ENCODE measurements at regions not wholly inside any gene's neighbourhood (a gene's known extent, or its start where the extent isn't known, plus 50 kb on each side); places are given as distances from the start of the nearest gene placed in this dataset.

DNA sequence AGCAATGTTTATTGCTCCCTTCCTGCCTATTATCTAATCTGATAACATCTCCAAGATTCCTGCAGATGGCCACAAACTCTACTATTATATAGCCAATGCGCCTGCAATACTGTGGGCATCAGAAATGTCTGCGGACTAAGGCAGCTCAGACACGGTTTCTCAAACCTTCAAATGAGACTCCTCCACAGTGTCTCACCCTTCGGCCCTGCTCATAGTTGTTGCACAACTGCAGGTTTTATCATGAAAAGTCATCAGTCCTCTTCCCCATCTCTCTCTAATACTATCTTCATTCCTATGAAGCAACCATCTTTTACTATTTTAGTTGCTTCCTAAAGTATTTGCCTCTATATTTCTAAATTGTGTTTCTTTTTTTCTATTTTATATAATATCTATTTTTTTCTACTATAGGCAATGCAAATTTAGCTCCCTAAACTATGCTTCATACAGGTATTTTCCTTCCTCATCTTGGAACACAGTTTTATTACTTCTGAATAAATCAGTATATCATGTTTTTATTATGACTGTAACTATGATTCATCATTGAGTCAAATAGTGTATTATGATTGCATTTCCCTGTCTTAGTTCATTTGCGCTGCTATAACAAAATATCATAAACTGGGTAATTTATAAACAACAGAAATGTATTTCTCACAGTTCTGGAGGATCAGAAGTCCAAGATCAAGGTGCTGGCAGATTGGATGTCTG lies 129.7 kb upstream of the EDNRA start:
- H3K4me1 Mint-ChIP-seq = no peaks in the 10 kb centered on the region
- no peaks in the 10 kb centered on the region for H3K27me3 Mint-ChIP-seq
- DNase-seq (ENCODE audit: low spot score in 2 of 2) (no peak), ATAC-seq (replicated peaks; ENCODE audit: extremely low read depth, poor library complexity, severe bottlenecking) (no peak)
- H3K27ac Mint-ChIP-seq (ENCODE audit: low read depth) = no peak overlapping the region
- H3K9me3 Mint-ChIP-seq = peaks cover 6% of the 10 kb centered on the region
- no peak overlapping the region for H3K4me3 Mint-ChIP-seq
- H3K36me3 Mint-ChIP-seq (ENCODE audit: insufficient read depth) = peaks cover 1% of the 10 kb centered on the region

DNA sequence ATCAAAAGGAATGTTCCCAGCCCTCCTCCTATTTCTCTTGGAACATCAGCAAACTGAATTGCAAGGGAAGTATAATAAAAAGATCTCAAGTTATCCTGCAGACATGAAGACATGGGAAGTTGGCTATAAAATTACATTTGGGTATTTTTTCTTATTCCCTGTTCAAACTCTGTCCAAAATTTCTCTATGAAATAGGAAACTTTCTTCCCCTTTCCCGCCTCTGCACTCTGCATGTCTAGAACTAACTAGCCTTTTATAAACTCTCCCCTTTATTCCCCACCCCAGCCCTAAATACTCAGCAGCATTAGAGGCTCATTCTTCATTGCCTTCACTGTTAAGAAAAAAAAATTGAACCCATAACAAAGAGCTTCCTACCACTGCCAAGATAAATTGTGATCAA lies 126.7 kb upstream of the EDNRA start:
- no peaks in the 10 kb centered on the region for H3K27me3 Mint-ChIP-seq
- no peak overlapping the region for H3K27ac Mint-ChIP-seq (ENCODE audit: low read depth)
- H3K9me3 Mint-ChIP-seq = peaks cover 6% of the 10 kb centered on the region
- DNase-seq (ENCODE audit: low spot score in 2 of 2) (no peak), ATAC-seq (replicated peaks; ENCODE audit: extremely low read depth, poor library complexity, severe bottlenecking) (no peak)
- no peak overlapping the region for H3K4me3 Mint-ChIP-seq
- H3K36me3 Mint-ChIP-seq (ENCODE audit: insufficient read depth) = no peaks in the 10 kb centered on the region
- no peaks in the 10 kb centered on the region for H3K4me1 Mint-ChIP-seq

DNA sequence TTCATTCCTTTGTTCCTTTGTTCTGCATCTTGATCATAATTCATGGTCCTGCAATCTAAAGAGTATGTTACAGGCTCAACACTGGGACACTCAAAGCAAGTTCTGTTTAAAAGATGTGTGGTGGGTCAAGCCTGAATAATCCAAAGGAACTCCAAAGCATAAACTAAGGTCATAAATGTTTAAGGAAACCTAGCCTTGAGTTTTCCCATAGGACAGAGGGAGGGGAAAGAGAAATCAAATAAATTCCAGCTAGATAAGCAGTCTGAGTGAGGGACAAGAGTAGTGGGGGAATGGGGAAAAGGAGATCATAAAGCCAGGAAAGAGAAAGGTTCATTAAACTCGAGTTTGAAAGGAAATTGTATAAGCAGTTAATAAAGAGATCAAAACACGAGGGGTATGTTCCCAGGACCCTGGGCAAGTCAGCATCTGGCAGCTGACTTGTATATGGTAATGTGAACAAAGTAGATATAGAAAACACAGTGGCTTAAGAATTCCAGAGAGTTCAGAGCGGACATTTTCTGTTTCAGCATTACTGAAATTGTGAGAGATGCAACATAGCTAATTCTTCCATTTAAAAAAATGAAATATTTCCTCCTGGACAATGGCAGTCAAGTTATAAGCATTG lies 125.8 kb upstream of the EDNRA start:
- H3K4me1 Mint-ChIP-seq = no peaks in the 10 kb centered on the region
- H3K4me3 Mint-ChIP-seq = no peak overlapping the region
- ATAC-seq (replicated peaks; ENCODE audit: extremely low read depth, poor library complexity, severe bottlenecking) (no peak), DNase-seq (ENCODE audit: low spot score in 2 of 2) (no peak)
- H3K9me3 Mint-ChIP-seq = peaks cover 1% of the 10 kb centered on the region
- H3K36me3 Mint-ChIP-seq (ENCODE audit: insufficient read depth) = no peaks in the 10 kb centered on the region
- no peaks in the 10 kb centered on the region for H3K27me3 Mint-ChIP-seq
- no peak overlapping the region for H3K27ac Mint-ChIP-seq (ENCODE audit: low read depth)

DNA sequence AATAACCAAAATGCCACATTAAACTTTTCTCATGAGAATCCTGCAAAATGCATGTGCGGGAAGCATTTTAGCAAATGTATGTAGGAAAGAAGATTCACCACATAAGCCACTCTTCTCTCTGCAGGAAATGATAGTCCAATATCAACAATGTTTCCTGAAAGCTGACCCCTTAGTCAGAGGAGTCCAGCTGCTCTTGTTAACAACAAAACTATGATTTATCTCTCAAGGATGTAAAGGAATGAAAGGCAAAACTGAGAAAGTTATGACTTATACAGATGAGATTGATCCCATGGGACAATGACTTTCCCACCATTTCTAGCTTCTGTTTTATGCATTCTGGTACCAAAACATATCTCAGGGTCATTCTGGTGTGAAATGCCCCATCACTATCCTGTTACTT lies 125.0 kb upstream of the EDNRA start:
- Mint-ChIP-seq H3K27me3 (no peaks in the 10 kb centered on the region), H3K27ac (ENCODE audit: low read depth) (no peak overlapping the region), H3K4me3 (no peak overlapping the region), H3K36me3 (ENCODE audit: insufficient read depth) (no peaks in the 10 kb centered on the region), H3K4me1 (no peaks in the 10 kb centered on the region), H3K9me3 (no peaks in the 10 kb centered on the region)
- ATAC-seq (replicated peaks; ENCODE audit: extremely low read depth, poor library complexity, severe bottlenecking) (no peak), DNase-seq (ENCODE audit: low spot score in 2 of 2) (no peak)

DNA sequence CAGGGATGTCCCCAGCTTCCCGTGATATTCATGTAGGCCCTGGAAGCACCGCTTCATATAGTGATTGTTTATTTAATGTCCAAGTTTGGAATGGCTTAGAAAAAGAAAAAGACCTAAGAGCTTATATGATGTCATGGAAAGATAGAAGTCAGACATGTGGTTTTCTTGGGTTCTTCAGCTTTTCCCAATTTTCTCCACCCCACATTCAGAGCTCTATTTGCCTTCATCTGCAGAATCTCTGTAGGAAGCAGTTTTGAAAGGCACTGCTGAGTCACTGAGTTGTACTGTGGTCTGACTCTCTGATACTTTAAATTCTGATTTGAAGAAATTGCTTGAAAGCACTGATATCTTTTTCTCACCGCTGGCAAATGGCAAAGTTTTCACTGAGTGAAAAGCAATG lies 120.6 kb upstream of the EDNRA start:
- DNase-seq (ENCODE audit: low spot score in 2 of 2) = no peak
- H3K27ac Mint-ChIP-seq (ENCODE audit: low read depth) = no peak overlapping the region

DNA sequence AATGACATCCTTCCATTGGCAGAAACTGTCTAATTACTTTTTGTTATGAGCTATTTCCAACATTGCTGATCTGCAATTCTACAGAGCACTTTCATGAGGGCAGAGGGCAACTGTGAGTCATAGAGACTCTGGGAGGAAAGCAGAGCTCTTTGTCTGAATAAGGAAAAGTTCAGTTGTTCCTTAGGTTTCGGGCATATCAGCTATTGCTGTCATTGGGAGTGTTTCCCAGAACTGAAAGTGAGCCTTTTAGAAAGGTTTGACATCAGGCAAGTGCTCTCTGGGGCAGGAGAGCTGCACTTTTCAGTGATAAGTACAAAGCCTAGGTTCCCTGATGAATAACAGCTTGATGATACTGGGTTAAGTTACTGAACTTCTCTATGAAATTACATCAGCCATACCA lies 119.2 kb upstream of the EDNRA start:
- no peaks in the 10 kb centered on the region for H3K4me1 Mint-ChIP-seq
- ATAC-seq (replicated peaks; ENCODE audit: extremely low read depth, poor library complexity, severe bottlenecking) (no peak), DNase-seq (ENCODE audit: low spot score in 2 of 2) (no peak)
- no peak overlapping the region for H3K27ac Mint-ChIP-seq (ENCODE audit: low read depth)
- no peaks in the 10 kb centered on the region for H3K27me3 Mint-ChIP-seq
- no peak overlapping the region for H3K4me3 Mint-ChIP-seq
- H3K36me3 Mint-ChIP-seq (ENCODE audit: insufficient read depth) = no peaks in the 10 kb centered on the region
- H3K9me3 Mint-ChIP-seq = peaks cover 5% of the 10 kb centered on the region

More for the DNA sequence above, 120.6 kb upstream of the EDNRA start:
- Mint-ChIP-seq H3K27me3 (no peaks in the 10 kb centered on the region), H3K4me3 (no peak overlapping the region), H3K4me1 (no peaks in the 10 kb centered on the region), H3K36me3 (ENCODE audit: insufficient read depth) (no peaks in the 10 kb centered on the region), H3K9me3 (peaks cover 5% of the 10 kb centered on the region)
- no peak for ATAC-seq (replicated peaks; ENCODE audit: extremely low read depth, poor library complexity, severe bottlenecking)

DNA sequence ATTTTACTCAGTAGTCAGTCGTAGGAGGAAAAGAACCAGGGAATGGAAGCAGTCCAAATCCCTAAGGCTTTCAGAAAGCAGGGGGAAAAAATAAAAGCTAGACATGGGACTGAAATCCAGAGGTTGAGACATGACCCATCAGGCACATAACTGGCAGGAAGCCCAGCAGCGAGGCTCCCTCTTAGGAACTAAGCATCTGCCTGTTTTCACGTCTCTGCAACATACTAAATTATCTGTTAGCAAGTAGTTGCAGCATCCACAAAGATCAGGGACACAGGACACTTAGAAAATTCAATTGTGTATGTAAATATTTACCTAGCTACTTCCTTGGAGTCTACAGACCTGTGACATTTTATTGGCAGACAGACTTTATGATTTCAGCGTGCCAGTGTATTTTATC lies 118.0 kb upstream of the EDNRA start:
- H3K4me3 Mint-ChIP-seq = no peak overlapping the region
- no peaks in the 10 kb centered on the region for H3K36me3 Mint-ChIP-seq (ENCODE audit: insufficient read depth)
- peaks cover 5% of the 10 kb centered on the region for H3K9me3 Mint-ChIP-seq
- H3K27ac Mint-ChIP-seq (ENCODE audit: low read depth) = no peak overlapping the region
- H3K4me1 Mint-ChIP-seq = no peaks in the 10 kb centered on the region
- DNase-seq (ENCODE audit: low spot score in 2 of 2) (no peak), ATAC-seq (replicated peaks; ENCODE audit: extremely low read depth, poor library complexity, severe bottlenecking) (no peak)
- no peaks in the 10 kb centered on the region for H3K27me3 Mint-ChIP-seq

DNA sequence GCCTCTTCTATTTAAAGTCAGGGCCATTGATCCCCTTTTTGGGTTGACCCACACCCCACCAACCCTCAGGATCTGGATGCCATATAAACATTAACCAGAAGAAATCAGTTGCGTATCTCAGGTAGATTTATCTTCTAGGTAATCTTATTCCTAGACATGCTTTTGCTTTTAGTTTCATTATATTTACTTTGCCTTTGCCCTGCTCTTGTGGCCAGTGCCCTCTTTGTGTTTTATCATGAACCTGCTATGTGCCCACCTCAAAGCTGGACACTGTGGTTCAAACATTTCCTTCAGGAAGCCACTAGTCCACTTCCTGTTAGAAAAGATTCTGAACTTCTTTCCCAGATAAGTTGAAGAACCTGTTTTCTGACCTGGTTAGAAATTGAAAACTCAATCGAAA lies 117.4 kb upstream of the EDNRA start:
- Mint-ChIP-seq H3K27me3 (no peaks in the 10 kb centered on the region), H3K9me3 (peaks cover 5% of the 10 kb centered on the region), H3K4me1 (no peaks in the 10 kb centered on the region), H3K4me3 (no peak overlapping the region), H3K36me3 (ENCODE audit: insufficient read depth) (no peaks in the 10 kb centered on the region), H3K27ac (ENCODE audit: low read depth) (no peak overlapping the region)
- DNase-seq (ENCODE audit: low spot score in 2 of 2) (no peak), ATAC-seq (replicated peaks; ENCODE audit: extremely low read depth, poor library complexity, severe bottlenecking) (no peak)

DNA sequence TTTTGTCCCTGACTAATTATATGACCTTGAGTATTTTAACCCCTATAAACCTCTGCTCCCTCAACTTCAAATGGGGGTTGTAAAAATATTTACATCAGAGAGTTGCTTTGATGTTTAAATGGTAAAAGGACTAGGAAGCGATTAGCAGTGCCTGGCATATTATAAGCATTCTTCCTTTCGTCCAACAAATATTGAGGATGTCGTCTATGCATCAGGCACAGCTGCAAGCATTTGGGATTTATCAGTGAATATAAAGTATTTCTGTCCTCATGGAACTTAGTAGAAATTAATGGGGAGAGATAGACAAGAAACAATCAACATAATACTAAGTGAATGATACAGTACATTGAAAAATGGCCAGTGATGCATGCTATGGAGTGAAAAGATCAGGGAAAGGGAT lies 115.5 kb upstream of the EDNRA start:
- ATAC-seq (replicated peaks; ENCODE audit: extremely low read depth, poor library complexity, severe bottlenecking) = no peak
- no peaks in the 10 kb centered on the region for H3K27me3 Mint-ChIP-seq
- H3K36me3 Mint-ChIP-seq (ENCODE audit: insufficient read depth) = no peaks in the 10 kb centered on the region
- peaks cover 5% of the 10 kb centered on the region for H3K9me3 Mint-ChIP-seq
- no peaks in the 10 kb centered on the region for H3K4me1 Mint-ChIP-seq
- DNase-seq (ENCODE audit: low spot score in 2 of 2) = no peak
- no peak overlapping the region for H3K4me3 Mint-ChIP-seq
- H3K27ac Mint-ChIP-seq (ENCODE audit: low read depth) = no peak overlapping the region

DNA sequence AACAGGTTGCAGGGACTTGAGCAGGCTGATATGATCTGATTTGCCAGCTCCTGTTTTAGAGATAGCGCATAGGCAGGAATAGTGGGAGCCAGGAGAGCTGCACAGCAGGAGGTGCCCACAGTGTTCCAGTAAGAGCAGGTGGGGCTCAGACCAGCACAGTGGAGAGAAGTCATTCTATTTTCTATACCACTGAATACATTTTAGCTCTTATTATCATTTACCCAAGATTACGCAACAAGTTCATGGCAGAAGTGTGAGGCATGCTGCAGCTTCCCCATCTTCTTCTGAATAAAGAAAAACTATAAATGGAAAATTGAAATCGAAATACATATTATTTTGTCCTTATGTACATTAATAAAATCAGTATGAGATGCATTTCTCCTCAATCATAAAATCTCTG lies 114.7 kb upstream of the EDNRA start:
- Mint-ChIP-seq H3K4me1 (no peaks in the 10 kb centered on the region), H3K9me3 (peaks cover 5% of the 10 kb centered on the region), H3K4me3 (no peak overlapping the region), H3K36me3 (ENCODE audit: insufficient read depth) (no peaks in the 10 kb centered on the region), H3K27me3 (no peaks in the 10 kb centered on the region), H3K27ac (ENCODE audit: low read depth) (no peak overlapping the region)
- ATAC-seq (replicated peaks; ENCODE audit: extremely low read depth, poor library complexity, severe bottlenecking) = no peak
- no peak for DNase-seq (ENCODE audit: low spot score in 2 of 2)

DNA sequence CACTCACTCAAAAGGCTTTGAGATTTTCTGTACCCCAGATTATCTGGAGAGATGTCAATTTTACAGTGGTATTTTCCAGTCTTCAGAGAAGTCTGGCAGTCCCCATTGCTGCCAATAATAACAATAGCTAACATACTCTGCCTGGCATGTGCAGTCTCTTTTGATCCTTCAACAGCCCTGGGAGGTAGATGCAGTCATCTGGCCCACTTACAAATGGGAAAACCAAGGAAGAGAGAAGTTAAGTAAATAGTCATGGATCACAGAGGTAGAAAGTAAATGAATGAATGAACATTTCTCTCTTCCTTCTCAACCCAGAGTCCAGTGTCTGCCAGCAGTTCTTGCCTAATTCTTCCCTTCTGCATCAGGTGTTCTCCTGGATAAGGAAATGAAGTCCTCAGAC lies 113.0 kb upstream of the EDNRA start:
- DNase-seq (ENCODE audit: low spot score in 2 of 2) (no peak), ATAC-seq (replicated peaks; ENCODE audit: extremely low read depth, poor library complexity, severe bottlenecking) (no peak)
- no peaks in the 10 kb centered on the region for H3K4me1 Mint-ChIP-seq
- H3K36me3 Mint-ChIP-seq (ENCODE audit: insufficient read depth) = no peaks in the 10 kb centered on the region
- peaks cover 5% of the 10 kb centered on the region for H3K9me3 Mint-ChIP-seq
- no peak overlapping the region for H3K4me3 Mint-ChIP-seq
- H3K27ac Mint-ChIP-seq (ENCODE audit: low read depth) = no peak overlapping the region
- H3K27me3 Mint-ChIP-seq = no peaks in the 10 kb centered on the region

DNA sequence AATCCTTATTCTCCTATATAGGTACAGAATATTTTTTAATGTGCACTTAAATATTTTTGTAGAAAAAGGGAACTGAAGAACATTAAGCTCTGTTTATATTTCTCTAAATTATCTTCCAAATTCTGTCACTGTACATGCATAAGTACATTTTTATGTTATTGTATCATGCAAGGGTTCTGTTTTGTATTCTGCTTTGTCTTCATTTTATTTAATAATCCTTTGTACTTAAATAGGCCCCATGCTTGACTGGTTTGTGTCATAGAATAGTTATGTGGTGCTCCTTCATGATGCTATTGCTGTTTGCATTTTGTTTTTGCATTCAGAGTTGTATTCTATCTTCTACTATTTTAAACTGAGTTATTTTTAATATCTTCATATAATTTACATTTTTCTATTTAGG lies 111.9 kb upstream of the EDNRA start:
- H3K4me1 Mint-ChIP-seq = no peaks in the 10 kb centered on the region
- H3K27me3 Mint-ChIP-seq = no peaks in the 10 kb centered on the region
- no peak overlapping the region for H3K4me3 Mint-ChIP-seq
- H3K9me3 Mint-ChIP-seq = peaks cover 5% of the 10 kb centered on the region
- no peak overlapping the region for H3K27ac Mint-ChIP-seq (ENCODE audit: low read depth)
- no peaks in the 10 kb centered on the region for H3K36me3 Mint-ChIP-seq (ENCODE audit: insufficient read depth)
- no peak for DNase-seq (ENCODE audit: low spot score in 2 of 2)
- ATAC-seq (replicated peaks; ENCODE audit: extremely low read depth, poor library complexity, severe bottlenecking) = no peak

DNA sequence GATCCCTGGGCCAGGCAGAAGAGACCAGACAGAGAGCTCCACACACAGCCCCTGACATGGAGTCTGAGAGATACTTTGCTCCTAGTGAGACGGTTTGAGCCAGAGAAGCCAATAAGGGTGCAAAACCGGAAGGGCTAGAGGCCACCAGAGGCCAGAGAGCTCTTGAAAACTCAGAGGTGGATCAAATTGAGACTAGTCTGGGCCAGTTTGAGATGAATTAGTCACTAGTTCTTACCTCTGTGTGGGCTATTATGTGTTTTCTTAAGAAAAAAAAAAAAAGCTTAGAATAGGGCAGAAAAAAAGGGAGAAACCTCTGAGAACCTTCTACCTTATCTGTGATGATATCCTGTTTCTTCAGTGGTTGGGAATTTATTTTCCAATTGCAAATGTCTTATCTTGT lies 110.4 kb upstream of the EDNRA start:
- no peaks in the 10 kb centered on the region for H3K27me3 Mint-ChIP-seq
- ATAC-seq (replicated peaks; ENCODE audit: extremely low read depth, poor library complexity, severe bottlenecking) (no peak), DNase-seq (ENCODE audit: low spot score in 2 of 2) (no peak)
- H3K9me3 Mint-ChIP-seq = no peaks in the 10 kb centered on the region
- no peaks in the 10 kb centered on the region for H3K36me3 Mint-ChIP-seq (ENCODE audit: insufficient read depth)
- H3K4me3 Mint-ChIP-seq = no peak overlapping the region
- H3K27ac Mint-ChIP-seq (ENCODE audit: low read depth) = no peak overlapping the region
- H3K4me1 Mint-ChIP-seq = no peaks in the 10 kb centered on the region
